ENCODE measurements at regions not wholly inside any gene's neighbourhood (a gene's known extent, or its start where the extent isn't known, plus 50 kb on each side); places are given as distances from the start of the nearest gene placed in this dataset.

- H3K27ac ChIP-seq (ENCODE audit: low read depth, low read length), result no peak overlapping the region
- H3K27me3 ChIP-seq (ENCODE audit: control insufficient read depth, insufficient read depth, low read length), result no peaks in the 10 kb centered on the region
- no peaks in the 10 kb centered on the region for H3K4me1 ChIP-seq (ENCODE audit: control insufficient read depth, insufficient read depth, low read length)
- 100% methylated on average over 1 of the region's 1 CpG for WGBS (ENCODE audit: insufficient coverage)
- H3K9me3 ChIP-seq (ENCODE audit: control insufficient read depth, insufficient read depth, low read length), result no peaks in the 10 kb centered on the region
- DNase-seq (ENCODE audit: low read depth in 4 of 6, low spot score in 6 of 6), result no peak
- H3K4me3 ChIP-seq (ENCODE audit: low read depth, low read length), result no peak overlapping the region
- H3K36me3 ChIP-seq (ENCODE audit: control insufficient read depth, insufficient read depth, low read length), result no peaks in the 10 kb centered on the region
Observed at GRCh38 chr6:111982681-111983080, 71.2 kb upstream of the CCN6 start.

GRCh38 chr6:111983193-111983592 is 70.7 kb upstream of the CCN6 start:
- no peaks in the 10 kb centered on the region for H3K4me1 ChIP-seq (ENCODE audit: control insufficient read depth, insufficient read depth, low read length)
- no peak overlapping the region for H3K4me3 ChIP-seq (ENCODE audit: low read depth, low read length)
- DNase-seq (ENCODE audit: low read depth in 4 of 6, low spot score in 6 of 6), result no peak
- H3K27me3 ChIP-seq (ENCODE audit: control insufficient read depth, insufficient read depth, low read length), result no peaks in the 10 kb centered on the region
- no peak overlapping the region for H3K27ac ChIP-seq (ENCODE audit: low read depth, low read length)
- no peaks in the 10 kb centered on the region for H3K9me3 ChIP-seq (ENCODE audit: control insufficient read depth, insufficient read depth, low read length)
- H3K36me3 ChIP-seq (ENCODE audit: control insufficient read depth, insufficient read depth, low read length), result no peaks in the 10 kb centered on the region
- WGBS (ENCODE audit: insufficient coverage), result 89% methylated on average over 3 of the region's 3 CpGs

- no peaks in the 10 kb centered on the region for H3K36me3 ChIP-seq (ENCODE audit: control insufficient read depth, insufficient read depth, low read length)
- no peaks in the 10 kb centered on the region for H3K4me1 ChIP-seq (ENCODE audit: control insufficient read depth, insufficient read depth, low read length)
- WGBS (ENCODE audit: insufficient coverage), result 93% methylated on average over 2 of the region's 4 CpGs
- no peak overlapping the region for H3K27ac ChIP-seq (ENCODE audit: low read depth, low read length)
- DNase-seq (ENCODE audit: low read depth in 4 of 6, low spot score in 6 of 6), result no peak
- H3K4me3 ChIP-seq (ENCODE audit: low read depth, low read length), result no peak overlapping the region
- no peaks in the 10 kb centered on the region for H3K9me3 ChIP-seq (ENCODE audit: control insufficient read depth, insufficient read depth, low read length)
- H3K27me3 ChIP-seq (ENCODE audit: control insufficient read depth, insufficient read depth, low read length), result no peaks in the 10 kb centered on the region
Observed at GRCh38 chr6:111984081-111984480, 69.8 kb upstream of the CCN6 start.

GRCh38 chr6:111984516-111985201 is 69.2 kb upstream of the CCN6 start:
- Histone ChIP-seq H3K36me3 (ENCODE audit: control insufficient read depth, insufficient read depth, low read length) (no peaks in the 10 kb centered on the region), H3K27me3 (ENCODE audit: control insufficient read depth, insufficient read depth, low read length) (no peaks in the 10 kb centered on the region), H3K4me3 (ENCODE audit: low read depth, low read length) (no peak overlapping the region), H3K27ac (ENCODE audit: low read depth, low read length) (no peak overlapping the region), H3K9me3 (ENCODE audit: control insufficient read depth, insufficient read depth, low read length) (no peaks in the 10 kb centered on the region), H3K4me1 (ENCODE audit: control insufficient read depth, insufficient read depth, low read length) (no peaks in the 10 kb centered on the region)
- DNase-seq (ENCODE audit: low read depth in 4 of 6, low spot score in 6 of 6), result no peak
- WGBS (ENCODE audit: insufficient coverage), result 100% methylated on average over 4 of the region's 5 CpGs

GRCh38 chr6:111985202-111985731 is 68.6 kb upstream of the CCN6 start:
- Histone ChIP-seq H3K27me3 (ENCODE audit: control insufficient read depth, insufficient read depth, low read length) (no peaks in the 10 kb centered on the region), H3K4me3 (ENCODE audit: low read depth, low read length) (no peak overlapping the region), H3K4me1 (ENCODE audit: control insufficient read depth, insufficient read depth, low read length) (no peaks in the 10 kb centered on the region), H3K36me3 (ENCODE audit: control insufficient read depth, insufficient read depth, low read length) (no peaks in the 10 kb centered on the region), H3K9me3 (ENCODE audit: control insufficient read depth, insufficient read depth, low read length) (no peaks in the 10 kb centered on the region), H3K27ac (ENCODE audit: low read depth, low read length) (no peak overlapping the region)
- DNase-seq (ENCODE audit: low read depth in 4 of 6, low spot score in 6 of 6), result peak in 2 of 6 donors; percentile 22 to 23
- WGBS (ENCODE audit: insufficient coverage), result no CpG with 5 or more reads among the region's 4 CpGs

GRCh38 chr6:111986651-111987050 is 67.3 kb upstream of the CCN6 start:
- no CpG with 5 or more reads among the region's 3 CpGs for WGBS (ENCODE audit: insufficient coverage)
- Histone ChIP-seq H3K9me3 (ENCODE audit: control insufficient read depth, insufficient read depth, low read length) (no peaks in the 10 kb centered on the region), H3K4me3 (ENCODE audit: low read depth, low read length) (no peak overlapping the region), H3K4me1 (ENCODE audit: control insufficient read depth, insufficient read depth, low read length) (no peaks in the 10 kb centered on the region), H3K27ac (ENCODE audit: low read depth, low read length) (no peak overlapping the region), H3K36me3 (ENCODE audit: control insufficient read depth, insufficient read depth, low read length) (no peaks in the 10 kb centered on the region), H3K27me3 (ENCODE audit: control insufficient read depth, insufficient read depth, low read length) (no peaks in the 10 kb centered on the region)
- no peak for DNase-seq (ENCODE audit: low read depth in 4 of 6, low spot score in 6 of 6)

- Histone ChIP-seq H3K27me3 (ENCODE audit: control insufficient read depth, insufficient read depth, low read length) (no peaks in the 10 kb centered on the region), H3K4me3 (ENCODE audit: low read depth, low read length) (no peak overlapping the region), H3K27ac (ENCODE audit: low read depth, low read length) (no peak overlapping the region), H3K4me1 (ENCODE audit: control insufficient read depth, insufficient read depth, low read length) (no peaks in the 10 kb centered on the region), H3K9me3 (ENCODE audit: control insufficient read depth, insufficient read depth, low read length) (no peaks in the 10 kb centered on the region), H3K36me3 (ENCODE audit: control insufficient read depth, insufficient read depth, low read length) (no peaks in the 10 kb centered on the region)
- DNase-seq (ENCODE audit: low read depth in 4 of 6, low spot score in 6 of 6), result no peak
- WGBS (ENCODE audit: insufficient coverage), result 69% methylated on average over 1 of the region's 1 CpG
Observed at GRCh38 chr6:111987295-111987694, 66.6 kb upstream of the CCN6 start.

GRCh38 chr6:111988926-111989325 is 65.0 kb upstream of the CCN6 start:
- H3K36me3 ChIP-seq (ENCODE audit: control insufficient read depth, insufficient read depth, low read length), result no peaks in the 10 kb centered on the region
- WGBS (ENCODE audit: insufficient coverage), result 0% methylated on average over 1 of the region's 2 CpGs

GRCh38 chr6:111989743-111990142 is 64.2 kb upstream of the CCN6 start:
- no peaks in the 10 kb centered on the region for H3K4me1 ChIP-seq (ENCODE audit: control insufficient read depth, insufficient read depth, low read length)
- H3K27ac ChIP-seq (ENCODE audit: low read depth, low read length), result no peak overlapping the region
- no peak for DNase-seq (ENCODE audit: low read depth in 4 of 6, low spot score in 6 of 6)
- 82% methylated on average over 1 of the region's 2 CpGs for WGBS (ENCODE audit: insufficient coverage)
- H3K9me3 ChIP-seq (ENCODE audit: control insufficient read depth, insufficient read depth, low read length), result no peaks in the 10 kb centered on the region
- H3K36me3 ChIP-seq (ENCODE audit: control insufficient read depth, insufficient read depth, low read length), result no peaks in the 10 kb centered on the region
- no peak overlapping the region for H3K4me3 ChIP-seq (ENCODE audit: low read depth, low read length)
- no peaks in the 10 kb centered on the region for H3K27me3 ChIP-seq (ENCODE audit: control insufficient read depth, insufficient read depth, low read length)

More at GRCh38 chr6:111988926-111989325, 65.0 kb upstream of the CCN6 start:
- DNase-seq (ENCODE audit: low read depth in 4 of 6, low spot score in 6 of 6), result no peak
- no peaks in the 10 kb centered on the region for H3K27me3 ChIP-seq (ENCODE audit: control insufficient read depth, insufficient read depth, low read length)
- no peak overlapping the region for H3K27ac ChIP-seq (ENCODE audit: low read depth, low read length)
- no peaks in the 10 kb centered on the region for H3K9me3 ChIP-seq (ENCODE audit: control insufficient read depth, insufficient read depth, low read length)
- no peaks in the 10 kb centered on the region for H3K4me1 ChIP-seq (ENCODE audit: control insufficient read depth, insufficient read depth, low read length)
- H3K4me3 ChIP-seq (ENCODE audit: low read depth, low read length), result no peak overlapping the region

- Histone ChIP-seq H3K4me3 (ENCODE audit: low read depth, low read length) (no peak overlapping the region), H3K9me3 (ENCODE audit: control insufficient read depth, insufficient read depth, low read length) (no peaks in the 10 kb centered on the region), H3K27ac (ENCODE audit: low read depth, low read length) (no peak overlapping the region), H3K27me3 (ENCODE audit: control insufficient read depth, insufficient read depth, low read length) (no peaks in the 10 kb centered on the region), H3K4me1 (ENCODE audit: control insufficient read depth, insufficient read depth, low read length) (no peaks in the 10 kb centered on the region), H3K36me3 (ENCODE audit: control insufficient read depth, insufficient read depth, low read length) (no peaks in the 10 kb centered on the region)
- no peak for DNase-seq (ENCODE audit: low read depth in 4 of 6, low spot score in 6 of 6)
- no CpG with 5 or more reads among the region's 2 CpGs for WGBS (ENCODE audit: insufficient coverage)
Observed at GRCh38 chr6:111990214-111990613, 63.7 kb upstream of the CCN6 start.
